Fibroblast of the aortic adventitia (primary cell): ENCODE measurements at regions not wholly inside any gene's neighbourhood (a gene's known extent, or its start where the extent isn't known, plus 50 kb on each side); places are given as distances from the start of the nearest gene placed in this dataset.

ENCODE experiments used
- DNase-seq: peaks from one replicate; pipeline ENCODE4 v3.0.0-alpha.2; 2010; ENCODE audit warnings: low read depth
- H3K4me3 ChIP-seq: 2 replicates; pipeline ENCODE4 v1.5.1; 2011; ENCODE audit warnings: low read depth, mild to moderate bottlenecking, control low read depth, low read length, moderate library complexity
- TF ChIP-seq, protein P1 (sequence below): IDR thresholded peaks from 2 replicates; pipeline ENCODE4 v1.5.1; 2011; ENCODE audit warnings: mild to moderate bottlenecking, low read length, control low read depth, inconsistent platforms; ENCODE audit not compliant: insufficient read depth

- no peak for DNase-seq
- H3K4me3 ChIP-seq = no peak overlapping the region
- TF ChIP-seq, protein P1, sequence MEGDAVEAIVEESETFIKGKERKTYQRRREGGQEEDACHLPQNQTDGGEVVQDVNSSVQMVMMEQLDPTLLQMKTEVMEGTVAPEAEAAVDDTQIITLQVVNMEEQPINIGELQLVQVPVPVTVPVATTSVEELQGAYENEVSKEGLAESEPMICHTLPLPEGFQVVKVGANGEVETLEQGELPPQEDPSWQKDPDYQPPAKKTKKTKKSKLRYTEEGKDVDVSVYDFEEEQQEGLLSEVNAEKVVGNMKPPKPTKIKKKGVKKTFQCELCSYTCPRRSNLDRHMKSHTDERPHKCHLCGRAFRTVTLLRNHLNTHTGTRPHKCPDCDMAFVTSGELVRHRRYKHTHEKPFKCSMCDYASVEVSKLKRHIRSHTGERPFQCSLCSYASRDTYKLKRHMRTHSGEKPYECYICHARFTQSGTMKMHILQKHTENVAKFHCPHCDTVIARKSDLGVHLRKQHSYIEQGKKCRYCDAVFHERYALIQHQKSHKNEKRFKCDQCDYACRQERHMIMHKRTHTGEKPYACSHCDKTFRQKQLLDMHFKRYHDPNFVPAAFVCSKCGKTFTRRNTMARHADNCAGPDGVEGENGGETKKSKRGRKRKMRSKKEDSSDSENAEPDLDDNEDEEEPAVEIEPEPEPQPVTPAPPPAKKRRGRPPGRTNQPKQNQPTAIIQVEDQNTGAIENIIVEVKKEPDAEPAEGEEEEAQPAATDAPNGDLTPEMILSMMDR = no peak
These were observed 513.7 kb upstream of the ID2 start for GRCh38 chr2:8168022-8168717.

DNA sequence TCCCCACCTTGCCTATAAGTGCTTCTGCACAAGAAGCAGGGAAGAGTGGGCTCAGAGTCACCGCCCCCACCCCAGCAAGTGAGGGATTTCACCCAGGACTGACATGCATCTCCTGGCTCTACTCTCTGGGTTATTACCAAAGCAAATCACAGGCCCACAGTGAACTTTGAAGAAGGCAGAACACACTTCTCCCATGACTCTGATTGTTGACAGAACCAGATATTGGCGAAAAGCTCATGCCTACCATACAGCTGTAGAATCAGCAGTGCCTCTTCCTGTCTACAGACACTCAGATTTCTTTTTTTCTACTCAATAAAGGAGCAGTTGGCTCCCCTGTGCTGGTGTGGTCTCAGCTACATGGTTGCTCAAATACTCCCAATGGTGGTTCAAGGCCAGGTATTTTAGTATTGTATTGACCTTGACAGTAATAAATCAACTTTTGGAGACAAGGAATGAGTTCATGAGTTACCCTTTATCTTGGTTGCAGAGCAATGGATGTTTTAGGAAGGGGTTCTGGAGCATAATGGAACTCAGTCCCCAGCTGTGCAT is 512.9 kb upstream of the ID2 start:
- TF ChIP-seq, protein P1 = no peak
- DNase-seq = peak; percentile 67
- no peak overlapping the region for H3K4me3 ChIP-seq

GRCh38 chr2:8169443-8169842 is 512.4 kb upstream of the ID2 start:
- no peak overlapping the region for H3K4me3 ChIP-seq
- DNase-seq = peak; percentile 97
- TF ChIP-seq, protein P1 = no peak

DNA sequence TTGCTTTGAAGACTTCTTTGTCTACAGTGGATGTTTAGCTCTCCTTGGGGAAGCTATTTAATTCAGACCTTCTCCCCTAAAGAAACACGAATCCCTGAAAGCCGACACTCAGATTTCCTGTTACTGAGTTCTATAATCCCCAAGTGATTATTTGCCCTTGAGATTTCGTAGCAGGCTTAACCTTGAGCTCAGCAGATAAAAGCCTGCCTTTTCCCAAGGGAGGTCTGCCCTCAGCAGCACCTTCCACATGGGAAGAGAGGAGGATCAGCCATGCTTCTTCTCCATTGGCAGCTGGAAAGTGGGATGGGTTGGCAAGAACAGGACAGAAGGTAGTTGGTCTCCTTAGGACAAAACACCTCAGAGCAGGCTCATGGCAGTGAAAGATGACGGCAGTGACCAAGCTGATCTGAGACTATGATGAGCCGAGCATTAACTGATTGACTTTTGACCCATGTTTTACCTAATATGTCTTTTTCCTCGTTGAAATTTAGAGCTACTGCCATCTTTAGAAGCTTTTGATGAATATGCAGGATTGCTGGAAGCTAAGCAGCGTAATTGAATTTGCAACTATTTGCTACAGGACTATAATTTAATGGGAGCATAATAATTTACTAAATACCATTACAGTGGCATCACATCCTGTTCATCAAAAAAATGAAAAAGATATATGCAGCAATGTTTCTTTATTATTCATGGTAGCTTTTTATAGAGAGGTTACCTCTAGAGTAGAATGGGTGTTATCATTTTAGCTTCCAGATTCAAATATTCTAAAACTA is 511.1 kb upstream of the ID2 start:
- TF ChIP-seq, protein P1 = no peak
- H3K4me3 ChIP-seq = no peak overlapping the region
- no peak for DNase-seq

DNA sequence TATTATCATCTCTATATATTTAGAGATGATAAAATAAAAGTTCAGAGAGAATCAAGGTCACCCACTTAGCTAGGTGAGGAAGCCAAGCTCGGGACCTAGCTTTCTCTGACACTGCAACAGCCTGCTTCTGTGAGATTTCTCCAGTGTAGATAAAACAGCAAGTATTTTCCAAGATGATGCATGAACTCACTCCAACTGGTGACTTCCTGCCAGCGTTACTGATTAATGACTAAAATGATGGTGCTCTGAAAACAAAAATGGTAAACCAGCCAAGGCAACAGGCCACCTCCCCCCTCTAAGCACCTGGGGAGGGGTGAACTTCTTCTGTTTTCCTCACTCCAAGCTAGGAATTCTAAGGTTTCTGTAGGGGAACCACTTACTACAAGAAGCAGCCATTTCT is 510.2 kb upstream of the ID2 start:
- no peak overlapping the region for H3K4me3 ChIP-seq
- TF ChIP-seq, protein P1 = no peak
- peak; percentile 66 for DNase-seq

GRCh38 chr2:8172661-8173060 is 509.2 kb upstream of the ID2 start:
- no peak overlapping the region for H3K4me3 ChIP-seq
- TF ChIP-seq, protein P1 = no peak
- no peak for DNase-seq
